H1 (cell line): ENCODE measurements at regions not wholly inside any gene's neighbourhood (a gene's known extent, or its start where the extent isn't known, plus 50 kb on each side); places are given as distances from the start of the nearest gene placed in this dataset.

Source experiments
- YY1 ChIP-seq: IDR thresholded peaks from 2 replicates; pipeline ENCODE4 v1.6.1; 2011; ENCODE audit warnings: low read depth, mild to moderate bottlenecking, low read length
- ZNF274 ChIP-seq: IDR thresholded peaks from 2 replicates; pipeline ENCODE4 v1.7.0; 2012; ENCODE audit warnings: low read length, borderline replicate concordance; ENCODE audit errors: extremely low read depth

DNA sequence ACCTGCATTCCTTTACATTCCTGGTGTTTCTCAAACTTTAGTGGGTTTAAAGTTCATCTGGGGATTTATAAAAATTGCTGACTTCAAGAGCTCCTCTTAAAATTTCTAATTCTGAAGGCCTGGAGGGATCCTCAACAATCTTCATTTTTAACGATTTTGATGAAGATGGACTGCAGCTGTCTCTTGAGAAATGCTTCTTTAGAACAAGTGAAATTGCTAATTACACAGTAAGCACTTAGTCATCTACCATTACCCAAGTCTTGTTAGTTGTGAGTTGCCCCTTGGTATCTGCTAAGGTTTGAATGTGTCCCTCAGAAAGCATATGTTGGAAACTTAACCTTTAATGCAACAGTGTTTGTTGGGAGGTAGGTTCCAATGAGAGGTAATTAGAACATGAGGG lies 163.7 kb downstream of the LTN1 start (continued):
- TF ChIP-seq ZNF274: no peak
- TF ChIP-seq YY1: no peak
